Endodermal cell (in vitro differentiated cells): ENCODE measurements at regions not wholly inside any gene's neighbourhood (a gene's known extent, or its start where the extent isn't known, plus 50 kb on each side); places are given as distances from the start of the nearest gene placed in this dataset.
A peak's percentile ranks its signal among the peaks of the same experiment; 100 is the strongest.

Source experiments
- DNase-seq: peaks from one replicate; pipeline ENCODE4 v3.0.0-alpha.2; 2017
- H3K27ac ChIP-seq: 2 replicates; pipeline ENCODE4 v1.5.1; 2013; ENCODE audit warnings: mild to moderate bottlenecking, low read depth, low read length, moderate library complexity
- H3K27me3 ChIP-seq: 2 replicates; pipeline ENCODE4 v1.6.1; 2013; ENCODE audit warnings: mild to moderate bottlenecking, low read length, moderate library complexity; ENCODE audit not compliant: insufficient read depth, control insufficient read depth, poor library complexity, severe bottlenecking
- H3K36me3 ChIP-seq: 2 replicates; pipeline ENCODE4 v1.7.0; 2013; ENCODE audit warnings: mild to moderate bottlenecking, low read length, moderate library complexity; ENCODE audit not compliant: control insufficient read depth, insufficient read depth
- H3K4me1 ChIP-seq: one replicate; pipeline ENCODE4 v1.7.0; 2013; ENCODE audit warnings: low read length; ENCODE audit not compliant: control insufficient read depth, insufficient read depth
- H3K4me3 ChIP-seq: 2 replicates; pipeline ENCODE4 v1.5.1; 2013; ENCODE audit warnings: mild to moderate bottlenecking, low read length, moderate library complexity
- H3K9ac ChIP-seq: 2 replicates; pipeline ENCODE4 v1.6.1; 2013; ENCODE audit warnings: mild to moderate bottlenecking, low read length, moderate library complexity; ENCODE audit not compliant: poor library complexity, severe bottlenecking; ENCODE audit errors: extremely low read depth
- H3K9me3 ChIP-seq: 2 replicates; pipeline ENCODE4 v1.6.1; 2013; ENCODE audit warnings: mild to moderate bottlenecking, low read length, moderate library complexity; ENCODE audit not compliant: control insufficient read depth
- H3K27ac Mint-ChIP-seq: 2 replicates; pipeline ENCODE4 v1.8.0; 2020; ENCODE audit warnings: mixed read lengths
- H3K27me3 Mint-ChIP-seq: 2 replicates; pipeline ENCODE4 v1.8.0; 2021; ENCODE audit warnings: mild to moderate bottlenecking, mixed read lengths; ENCODE audit not compliant: insufficient read depth
- H3K36me3 Mint-ChIP-seq: 2 replicates; pipeline ENCODE4 v1.8.0; 2020; ENCODE audit warnings: low read depth, mixed read lengths
- H3K4me1 Mint-ChIP-seq: 2 replicates; pipeline ENCODE4 v1.8.0; 2020; ENCODE audit warnings: mixed read lengths
- H3K4me3 Mint-ChIP-seq: 2 replicates; pipeline ENCODE4 v1.8.0; 2020; ENCODE audit warnings: mild to moderate bottlenecking, moderate library complexity, mixed read lengths
- H3K9me3 Mint-ChIP-seq: 2 replicates; pipeline ENCODE4 v1.8.0; 2020; ENCODE audit warnings: mild to moderate bottlenecking, mixed read lengths
- CTCF ChIP-seq: fragments of 200-600 bp; sonication (generic); conservative IDR thresholded peaks from 2 replicates; pipeline ENCODE4 v1.5.0; 2021; ENCODE audit warnings: antibody characterized with exemption, mild to moderate bottlenecking
- WGBS, 2 experiments: methylation state at CpG; one replicate each; pipeline versions ENCODE4 v1.1.5 to v1.1.7; 2013; ENCODE audit warnings: missing lambda C conversion rate in 2 of 2, mixed read lengths in 1 of 2; ENCODE audit not compliant: insufficient coverage in 1 of 2, insufficient read length in 1 of 2; 5-methylcytosine and 5-hydroxymethylcytosine counted together

GRCh38 chr21:39115576-39116235 is 67.5 kb downstream of the PSMG1 start:
- WGBS, 2 experiments, result 90 to 93% methylated on average over 3 to 10 of the region's 10 CpGs
- Mint-ChIP-seq H3K27ac (no peak overlapping the region), H3K36me3 (no peaks in the 10 kb centered on the region), H3K27me3 (peaks cover 1% of the 10 kb centered on the region), H3K4me1 (peaks cover 7% of the 10 kb centered on the region), H3K9me3 (no peaks in the 10 kb centered on the region), H3K4me3 (no peak overlapping the region)
- no peaks in the 10 kb centered on the region for H3K9me3 ChIP-seq
- peak; percentile 18 for TF ChIP-seq CTCF
- H3K36me3 ChIP-seq, result no peaks in the 10 kb centered on the region
- no peak for DNase-seq
- H3K27ac ChIP-seq, result no peak overlapping the region
- H3K4me3 ChIP-seq, result no peak overlapping the region
- H3K4me1 ChIP-seq, result no peaks in the 10 kb centered on the region
- no peak overlapping the region for H3K9ac ChIP-seq
- H3K27me3 ChIP-seq, result no peaks in the 10 kb centered on the region

- WGBS, 2 experiments, result 86% methylated on average over 7 to 11 of the region's 11 CpGs
- Histone ChIP-seq H3K27ac (no peak overlapping the region), H3K36me3 (no peaks in the 10 kb centered on the region), H3K9me3 (no peaks in the 10 kb centered on the region), H3K4me1 (no peaks in the 10 kb centered on the region), H3K27me3 (no peaks in the 10 kb centered on the region), H3K9ac (no peak overlapping the region), H3K4me3 (no peak overlapping the region)
- H3K4me3 Mint-ChIP-seq, result no peak overlapping the region
- peaks cover 1% of the 10 kb centered on the region for H3K27me3 Mint-ChIP-seq
- H3K36me3 Mint-ChIP-seq, result no peaks in the 10 kb centered on the region
- no peak overlapping the region for H3K27ac Mint-ChIP-seq
- TF ChIP-seq CTCF, result no peak
- DNase-seq, result no peak
- H3K9me3 Mint-ChIP-seq, result no peaks in the 10 kb centered on the region
- no peaks in the 10 kb centered on the region for H3K4me1 Mint-ChIP-seq
Observed at GRCh38 chr21:39114871-39115575, 68.2 kb downstream of the PSMG1 start.

- H3K9ac ChIP-seq, result no peak overlapping the region
- no peaks in the 10 kb centered on the region for H3K27me3 ChIP-seq
- no peaks in the 10 kb centered on the region for H3K9me3 Mint-ChIP-seq
- no peaks in the 10 kb centered on the region for H3K4me1 ChIP-seq
- H3K4me1 Mint-ChIP-seq, result no peaks in the 10 kb centered on the region
- no peaks in the 10 kb centered on the region for H3K9me3 ChIP-seq
- 92% methylated on average over 5 to 6 of the region's 6 CpGs for WGBS, 2 experiments
- no peak overlapping the region for H3K27ac ChIP-seq
- H3K27ac Mint-ChIP-seq, result no peak overlapping the region
- H3K27me3 Mint-ChIP-seq, result no peaks in the 10 kb centered on the region
- H3K4me3 ChIP-seq, result no peak overlapping the region
- DNase-seq, result no peak
- no peaks in the 10 kb centered on the region for H3K36me3 ChIP-seq
- H3K36me3 Mint-ChIP-seq, result no peaks in the 10 kb centered on the region
- no peak overlapping the region for H3K4me3 Mint-ChIP-seq
- TF ChIP-seq CTCF, result no peak
Observed at GRCh38 chr21:39111931-39112550, 71.2 kb downstream of the PSMG1 start.
